ENCODE measurements at regions not wholly inside any gene's neighbourhood (a gene's known extent, or its start where the extent isn't known, plus 50 kb on each side); places are given as distances from the start of the nearest gene placed in this dataset.

- H3K9me3 Mint-ChIP-seq: no peaks in the 10 kb centered on the region
- H3K27ac Mint-ChIP-seq: no peak overlapping the region
- DNase-seq (ENCODE audit: low spot score in 2 of 2) (no peak), ATAC-seq (no peak)
- no peaks in the 10 kb centered on the region for H3K36me3 Mint-ChIP-seq
Measured at GRCh38 chr18:42281124-42281523, 326.1 kb downstream of the PIK3C3 start.

- Mint-ChIP-seq H3K27ac (no peak overlapping the region), H3K9me3 (no peaks in the 10 kb centered on the region)
Measured at GRCh38 chr18:42281851-42282250, 326.8 kb downstream of the PIK3C3 start.

GRCh38 chr18:42287047-42287446 is 332.0 kb downstream of the PIK3C3 start:
- Mint-ChIP-seq H3K9me3 (no peaks in the 10 kb centered on the region), H3K36me3 (no peaks in the 10 kb centered on the region), H3K27ac (no peak overlapping the region)
- DNase-seq (ENCODE audit: low spot score in 2 of 2) (no peak), ATAC-seq (no peak)

More at GRCh38 chr18:42281851-42282250, 326.8 kb downstream of the PIK3C3 start:
- no peaks in the 10 kb centered on the region for H3K36me3 Mint-ChIP-seq
- DNase-seq (ENCODE audit: low spot score in 2 of 2) (no peak), ATAC-seq (no peak)

- no peak for DNase-seq (ENCODE audit: low spot score in 2 of 2)
- ATAC-seq: no peak
- Mint-ChIP-seq H3K27ac (no peak overlapping the region), H3K36me3 (no peaks in the 10 kb centered on the region), H3K9me3 (no peaks in the 10 kb centered on the region)
Measured at GRCh38 chr18:42288129-42288528, 333.1 kb downstream of the PIK3C3 start.

GRCh38 chr18:42289526-42289925 is 334.5 kb downstream of the PIK3C3 start:
- ATAC-seq: no peak
- Mint-ChIP-seq H3K36me3 (no peaks in the 10 kb centered on the region), H3K27ac (no peak overlapping the region)

GRCh38 chr18:42290318-42291307 is 335.6 kb downstream of the PIK3C3 start:
- Mint-ChIP-seq H3K27ac (no peak overlapping the region), H3K36me3 (no peaks in the 10 kb centered on the region), H3K9me3 (no peaks in the 10 kb centered on the region)
- ATAC-seq (no peak), DNase-seq (ENCODE audit: low spot score in 2 of 2) (no peak)

More at GRCh38 chr18:42289526-42289925, 334.5 kb downstream of the PIK3C3 start:
- DNase-seq (ENCODE audit: low spot score in 2 of 2): no peak
- no peaks in the 10 kb centered on the region for H3K9me3 Mint-ChIP-seq

GRCh38 chr18:42292654-42293053 is 337.6 kb downstream of the PIK3C3 start:
- no peak overlapping the region for H3K27ac Mint-ChIP-seq
- DNase-seq (ENCODE audit: low spot score in 2 of 2) (no peak), ATAC-seq (no peak)
- H3K9me3 Mint-ChIP-seq: no peaks in the 10 kb centered on the region
- no peaks in the 10 kb centered on the region for H3K36me3 Mint-ChIP-seq

- Mint-ChIP-seq H3K9me3 (no peaks in the 10 kb centered on the region), H3K27ac (no peak overlapping the region), H3K36me3 (no peaks in the 10 kb centered on the region)
- ATAC-seq (peak in 1 of 2 donors; percentile 54), DNase-seq (ENCODE audit: low spot score in 2 of 2) (no peak)
Measured at GRCh38 chr18:42296192-42296591, 341.2 kb downstream of the PIK3C3 start.

GRCh38 chr18:42296723-42297122 is 341.7 kb downstream of the PIK3C3 start:
- Mint-ChIP-seq H3K36me3 (no peaks in the 10 kb centered on the region), H3K9me3 (no peaks in the 10 kb centered on the region), H3K27ac (no peak overlapping the region)
- ATAC-seq (no peak), DNase-seq (ENCODE audit: low spot score in 2 of 2) (no peak)

GRCh38 chr18:42298759-42299675 is 344.0 kb downstream of the PIK3C3 start:
- peak; percentile 54 to 56 for ATAC-seq
- Mint-ChIP-seq H3K36me3 (no peaks in the 10 kb centered on the region), H3K27ac (no peak overlapping the region), H3K9me3 (no peaks in the 10 kb centered on the region)
- peak; percentile 55 to 71 for DNase-seq (ENCODE audit: low spot score in 2 of 2)

GRCh38 chr18:42305869-42306593 is 351.0 kb downstream of the PIK3C3 start:
- no peaks in the 10 kb centered on the region for H3K36me3 Mint-ChIP-seq
- H3K27ac Mint-ChIP-seq: no peak overlapping the region
- ATAC-seq: peak in 1 of 2 donors; percentile 38

GRCh38 chr18:42306594-42306980 is 351.6 kb downstream of the PIK3C3 start:
- Mint-ChIP-seq H3K9me3 (no peaks in the 10 kb centered on the region), H3K36me3 (no peaks in the 10 kb centered on the region), H3K27ac (no peak overlapping the region)
- DNase-seq (ENCODE audit: low spot score in 2 of 2) (no peak), ATAC-seq (no peak)

More at GRCh38 chr18:42305869-42306593, 351.0 kb downstream of the PIK3C3 start:
- DNase-seq (ENCODE audit: low spot score in 2 of 2): no peak
- no peaks in the 10 kb centered on the region for H3K9me3 Mint-ChIP-seq

GRCh38 chr18:42310956-42311355 is 355.9 kb downstream of the PIK3C3 start:
- H3K9me3 Mint-ChIP-seq: peaks cover 0 to 4% of the 10 kb centered on the region in 2 donors
- no peak for DNase-seq (ENCODE audit: low spot score in 2 of 2)
- no peak for ATAC-seq

GRCh38 chr18:42326752-42327151 is 371.7 kb downstream of the PIK3C3 start:
- ATAC-seq (no peak), DNase-seq (ENCODE audit: low spot score in 2 of 2) (no peak)
- no peaks in the 10 kb centered on the region for H3K36me3 Mint-ChIP-seq
- H3K9me3 Mint-ChIP-seq: no peaks in the 10 kb centered on the region
- H3K27ac Mint-ChIP-seq: no peak overlapping the region

More at GRCh38 chr18:42310956-42311355, 355.9 kb downstream of the PIK3C3 start:
- no peaks in the 10 kb centered on the region for H3K36me3 Mint-ChIP-seq
- no peak overlapping the region for H3K27ac Mint-ChIP-seq

- Mint-ChIP-seq H3K9me3 (no peaks in the 10 kb centered on the region), H3K36me3 (no peaks in the 10 kb centered on the region), H3K27ac (no peak overlapping the region)
- ATAC-seq (no peak), DNase-seq (ENCODE audit: low spot score in 2 of 2) (no peak)
Measured at GRCh38 chr18:42328931-42329330, 373.9 kb downstream of the PIK3C3 start.

GRCh38 chr18:42330296-42330695 is 375.3 kb downstream of the PIK3C3 start:
- H3K36me3 Mint-ChIP-seq: no peaks in the 10 kb centered on the region
- ATAC-seq (no peak), DNase-seq (ENCODE audit: low spot score in 2 of 2) (no peak)
- H3K9me3 Mint-ChIP-seq: peaks cover 0 to 2% of the 10 kb centered on the region in 2 donors
- no peak overlapping the region for H3K27ac Mint-ChIP-seq

Data from activated naive CD4-positive, alpha-beta T cell treated with anti-CD3 and anti-CD28 coated beads, Interleukin-2, amount 50 U/mL, for 72 hours (primary cell).